Dendritic cell treated with granulocyte-macrophage colony-stimulating factor and Interleukin-4, amounts not matched to agents 40 ng/mL and 50 ng/mL, for 4 days (primary cell): ENCODE measurements at regions not wholly inside any gene's neighbourhood (a gene's known extent, or its start where the extent isn't known, plus 50 kb on each side); places are given as distances from the start of the nearest gene placed in this dataset.
"Not testable (repeated sequence)": the region's sequence is repeated elsewhere in the genome, so short reads cannot be mapped to it uniquely, and the experiment has no call there.

ENCODE experiments used
- H3K27ac Mint-ChIP-seq: one replicate; pipeline ENCODE4 v1.8.0; 2022; ENCODE audit warnings: mild to moderate bottlenecking, mixed read lengths
- H3K27me3 Mint-ChIP-seq: one replicate; pipeline ENCODE4 v1.8.0; 2022; ENCODE audit warnings: mild to moderate bottlenecking, mixed read lengths
- H3K36me3 Mint-ChIP-seq: one replicate; pipeline ENCODE4 v1.8.0; 2022; ENCODE audit warnings: low read depth, mixed read lengths
- H3K4me1 Mint-ChIP-seq: one replicate; pipeline ENCODE4 v1.8.0; 2022; ENCODE audit warnings: low read depth, mixed read lengths
- H3K4me3 Mint-ChIP-seq: one replicate; pipeline ENCODE4 v1.8.0; 2022; ENCODE audit warnings: mild to moderate bottlenecking, moderate library complexity, mixed read lengths
- H3K9me3 Mint-ChIP-seq: one replicate; pipeline ENCODE4 v1.8.0; 2022; ENCODE audit warnings: mixed read lengths
- intact Hi-C: fragments of 100-400 bp; cut with micrococcal nuclease; formaldehyde crosslinking; loops from one replicate; pipeline ENCODE4 v1.15.0; 2022

GRCh38 chr2:22458440-22458839 lies 926.5 kb upstream of the KLHL29 start:
- no peaks in the 10 kb centered on the region for H3K36me3 Mint-ChIP-seq
- intact Hi-C loops: no loop called here
- no peak overlapping the region for H3K4me3 Mint-ChIP-seq
- H3K27ac Mint-ChIP-seq: no peak overlapping the region
- no peaks in the 10 kb centered on the region for H3K27me3 Mint-ChIP-seq
- H3K4me1 Mint-ChIP-seq: no peaks in the 10 kb centered on the region
- peaks cover 14% of the 10 kb centered on the region for H3K9me3 Mint-ChIP-seq

- intact Hi-C loops, H3K4me1 Mint-ChIP-seq, H3K36me3 Mint-ChIP-seq, H3K27ac Mint-ChIP-seq, H3K27me3 Mint-ChIP-seq, H3K4me3 Mint-ChIP-seq: not testable (repeated sequence)
- H3K9me3 Mint-ChIP-seq: peaks cover 27% of the 10 kb centered on the region
These were observed 909.9 kb upstream of the KLHL29 start for GRCh38 chr2:22475103-22475502.

GRCh38 chr2:22478329-22478728 lies 906.6 kb upstream of the KLHL29 start:
- intact Hi-C loops: no loop called here
- Mint-ChIP-seq H3K27ac (no peak overlapping the region), H3K27me3 (no peaks in the 10 kb centered on the region), H3K4me1 (no peaks in the 10 kb centered on the region), H3K9me3 (peaks cover 27% of the 10 kb centered on the region), H3K4me3 (no peak overlapping the region), H3K36me3 (no peaks in the 10 kb centered on the region)

GRCh38 chr2:22481486-22482259 lies 903.3 kb upstream of the KLHL29 start:
- H3K27ac Mint-ChIP-seq: no peak overlapping the region
- no peaks in the 10 kb centered on the region for H3K4me1 Mint-ChIP-seq
- H3K4me3 Mint-ChIP-seq: no peak overlapping the region
- intact Hi-C loops: no loop called here
- H3K9me3 Mint-ChIP-seq: peaks cover 12% of the 10 kb centered on the region
- no peaks in the 10 kb centered on the region for H3K36me3 Mint-ChIP-seq
- H3K27me3 Mint-ChIP-seq: no peaks in the 10 kb centered on the region

- no peaks in the 10 kb centered on the region for H3K27me3 Mint-ChIP-seq
- intact Hi-C loops: no loop called here
- H3K27ac Mint-ChIP-seq: no peak overlapping the region
- H3K36me3 Mint-ChIP-seq: no peaks in the 10 kb centered on the region
- no peak overlapping the region for H3K4me3 Mint-ChIP-seq
- H3K9me3 Mint-ChIP-seq: no peaks in the 10 kb centered on the region
- H3K4me1 Mint-ChIP-seq: no peaks in the 10 kb centered on the region
These were observed 901.9 kb upstream of the KLHL29 start for GRCh38 chr2:22483036-22483435.

GRCh38 chr2:22485486-22485885 lies 899.5 kb upstream of the KLHL29 start:
- no peaks in the 10 kb centered on the region for H3K4me1 Mint-ChIP-seq
- H3K36me3 Mint-ChIP-seq: no peaks in the 10 kb centered on the region
- no peak overlapping the region for H3K4me3 Mint-ChIP-seq
- no peak overlapping the region for H3K27ac Mint-ChIP-seq
- intact Hi-C loops: no loop called here
- no peaks in the 10 kb centered on the region for H3K27me3 Mint-ChIP-seq
- no peaks in the 10 kb centered on the region for H3K9me3 Mint-ChIP-seq

GRCh38 chr2:22486343-22486742 lies 898.6 kb upstream of the KLHL29 start:
- Mint-ChIP-seq H3K4me1 (no peaks in the 10 kb centered on the region), H3K27ac (no peak overlapping the region), H3K36me3 (no peaks in the 10 kb centered on the region), H3K9me3 (no peaks in the 10 kb centered on the region), H3K4me3 (no peak overlapping the region), H3K27me3 (no peaks in the 10 kb centered on the region)
- intact Hi-C loops: no loop called here

GRCh38 chr2:22487036-22487435 lies 897.9 kb upstream of the KLHL29 start:
- Mint-ChIP-seq H3K36me3 (no peaks in the 10 kb centered on the region), H3K4me1 (no peaks in the 10 kb centered on the region), H3K27ac (no peak overlapping the region), H3K9me3 (no peaks in the 10 kb centered on the region), H3K27me3 (no peaks in the 10 kb centered on the region), H3K4me3 (no peak overlapping the region)
- intact Hi-C loops: no loop called here

- Mint-ChIP-seq H3K4me1 (no peaks in the 10 kb centered on the region), H3K4me3 (no peak overlapping the region), H3K27me3 (no peaks in the 10 kb centered on the region), H3K9me3 (no peaks in the 10 kb centered on the region), H3K27ac (no peak overlapping the region), H3K36me3 (no peaks in the 10 kb centered on the region)
- intact Hi-C loops: no loop called here
These were observed 897.4 kb upstream of the KLHL29 start for GRCh38 chr2:22487541-22487940.

- intact Hi-C loops: no loop called here
- Mint-ChIP-seq H3K36me3 (no peaks in the 10 kb centered on the region), H3K4me1 (no peaks in the 10 kb centered on the region)
These were observed 893.5 kb upstream of the KLHL29 start for GRCh38 chr2:22491442-22491841.

GRCh38 chr2:22494156-22494555 lies 890.8 kb upstream of the KLHL29 start:
- H3K9me3 Mint-ChIP-seq: peaks cover 34% of the 10 kb centered on the region
- no peaks in the 10 kb centered on the region for H3K4me1 Mint-ChIP-seq

More at GRCh38 chr2:22491442-22491841, 893.5 kb upstream of the KLHL29 start:
- peaks cover 16% of the 10 kb centered on the region for H3K9me3 Mint-ChIP-seq
- H3K4me3 Mint-ChIP-seq: no peak overlapping the region
- no peak overlapping the region for H3K27ac Mint-ChIP-seq
- H3K27me3 Mint-ChIP-seq: no peaks in the 10 kb centered on the region

GRCh38 chr2:22497064-22497463 lies 887.9 kb upstream of the KLHL29 start:
- intact Hi-C loops: no loop called here
- no peaks in the 10 kb centered on the region for H3K36me3 Mint-ChIP-seq
- H3K27me3 Mint-ChIP-seq: no peaks in the 10 kb centered on the region
- H3K4me3 Mint-ChIP-seq: no peak overlapping the region
- H3K4me1 Mint-ChIP-seq: no peaks in the 10 kb centered on the region
- peaks cover 36% of the 10 kb centered on the region for H3K9me3 Mint-ChIP-seq
- no peak overlapping the region for H3K27ac Mint-ChIP-seq

More at GRCh38 chr2:22494156-22494555, 890.8 kb upstream of the KLHL29 start:
- Mint-ChIP-seq H3K27ac (no peak overlapping the region), H3K4me3 (no peak overlapping the region), H3K36me3 (no peaks in the 10 kb centered on the region), H3K27me3 (no peaks in the 10 kb centered on the region)
- intact Hi-C loops: no loop called here

- no peaks in the 10 kb centered on the region for H3K27me3 Mint-ChIP-seq
- no peak overlapping the region for H3K27ac Mint-ChIP-seq
- H3K36me3 Mint-ChIP-seq: no peaks in the 10 kb centered on the region
- H3K4me1 Mint-ChIP-seq: no peaks in the 10 kb centered on the region
- H3K9me3 Mint-ChIP-seq: peaks cover 34% of the 10 kb centered on the region
- no peak overlapping the region for H3K4me3 Mint-ChIP-seq
- intact Hi-C loops: no loop called here
These were observed 887.2 kb upstream of the KLHL29 start for GRCh38 chr2:22497789-22498188.

- Mint-ChIP-seq H3K27me3 (no peaks in the 10 kb centered on the region), H3K27ac (no peak overlapping the region), H3K9me3 (peaks cover 29% of the 10 kb centered on the region), H3K36me3 (no peaks in the 10 kb centered on the region), H3K4me3 (no peak overlapping the region), H3K4me1 (no peaks in the 10 kb centered on the region)
- intact Hi-C loops: no loop called here
These were observed 885.7 kb upstream of the KLHL29 start for GRCh38 chr2:22499082-22499839.
